Kidney tubule cell (primary cell): ENCODE measurements at regions not wholly inside any gene's neighbourhood (a gene's known extent, or its start where the extent isn't known, plus 50 kb on each side); places are given as distances from the start of the nearest gene placed in this dataset.

Source experiments
- DNase-seq: peaks from one replicate; pipeline ENCODE4 v3.0.0-alpha.2; 2018; ENCODE audit warnings: low spot score

DNA sequence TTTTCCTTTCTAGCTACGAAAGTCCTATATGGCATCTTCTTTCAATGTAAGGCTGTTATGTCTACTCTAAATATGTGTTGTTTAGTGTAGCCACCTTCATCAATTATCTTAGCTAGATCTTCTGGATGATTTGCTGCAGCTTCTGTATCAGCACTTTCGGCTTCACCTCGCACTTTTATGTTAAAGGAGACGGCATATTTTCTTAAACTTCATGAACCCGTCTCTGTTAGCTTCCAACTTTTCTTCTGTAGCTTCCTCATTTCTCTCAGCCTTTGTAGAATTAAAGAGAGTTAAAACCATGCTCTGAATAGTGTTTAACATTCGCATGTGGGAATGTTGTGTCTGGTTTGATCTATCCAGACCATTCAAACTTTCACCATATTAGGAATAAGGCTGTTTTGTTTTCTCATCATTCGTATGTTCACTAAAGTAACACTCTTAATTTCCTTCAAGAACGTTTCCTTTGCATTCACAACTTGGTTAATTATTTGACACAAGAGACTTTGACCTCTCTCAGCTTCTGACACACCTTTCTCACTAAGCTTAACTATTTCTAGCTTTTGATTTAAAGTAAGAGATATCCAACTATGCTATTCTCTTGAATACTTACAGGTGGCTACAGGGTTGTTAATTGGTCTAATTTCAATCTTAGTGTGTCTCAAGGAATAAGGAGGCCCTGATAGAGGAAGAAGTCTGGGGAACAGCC is 476.8 kb downstream of the GABRG1 start:
- DNase-seq = no peak

GRCh38 chr4:45640281-45640680 is 483.6 kb downstream of the GABRG1 start:
- DNase-seq = no peak

- no peak for DNase-seq
These were observed 485.2 kb downstream of the GABRG1 start for GRCh38 chr4:45638641-45639040.

- no peak for DNase-seq
These were observed 487.7 kb downstream of the GABRG1 start for GRCh38 chr4:45636175-45636574.

- DNase-seq = no peak
These were observed 494.1 kb downstream of the GABRG1 start for GRCh38 chr4:45629717-45630116.

DNA sequence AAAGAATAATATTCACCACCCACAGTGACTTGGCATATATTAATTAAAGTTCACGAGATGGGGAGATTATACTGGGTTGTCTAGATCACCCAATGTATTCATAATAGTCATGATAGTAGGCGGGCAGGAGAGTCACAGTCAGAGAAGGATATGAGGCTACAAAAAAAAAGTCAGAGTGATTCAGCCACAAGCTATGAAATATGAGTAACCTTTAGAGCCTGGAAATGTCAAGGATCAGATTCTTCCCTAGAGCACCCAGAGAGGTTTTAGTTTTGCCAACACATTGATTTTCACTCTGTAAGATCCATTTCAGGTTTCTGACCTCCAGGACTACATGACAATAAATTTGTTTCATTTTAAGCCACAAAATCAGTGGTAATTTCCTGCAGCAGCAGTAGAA is 501.9 kb downstream of the GABRG1 start:
- peak; percentile 82 for DNase-seq

GRCh38 chr4:45620808-45621207 is 503.0 kb downstream of the GABRG1 start:
- no peak for DNase-seq

DNA sequence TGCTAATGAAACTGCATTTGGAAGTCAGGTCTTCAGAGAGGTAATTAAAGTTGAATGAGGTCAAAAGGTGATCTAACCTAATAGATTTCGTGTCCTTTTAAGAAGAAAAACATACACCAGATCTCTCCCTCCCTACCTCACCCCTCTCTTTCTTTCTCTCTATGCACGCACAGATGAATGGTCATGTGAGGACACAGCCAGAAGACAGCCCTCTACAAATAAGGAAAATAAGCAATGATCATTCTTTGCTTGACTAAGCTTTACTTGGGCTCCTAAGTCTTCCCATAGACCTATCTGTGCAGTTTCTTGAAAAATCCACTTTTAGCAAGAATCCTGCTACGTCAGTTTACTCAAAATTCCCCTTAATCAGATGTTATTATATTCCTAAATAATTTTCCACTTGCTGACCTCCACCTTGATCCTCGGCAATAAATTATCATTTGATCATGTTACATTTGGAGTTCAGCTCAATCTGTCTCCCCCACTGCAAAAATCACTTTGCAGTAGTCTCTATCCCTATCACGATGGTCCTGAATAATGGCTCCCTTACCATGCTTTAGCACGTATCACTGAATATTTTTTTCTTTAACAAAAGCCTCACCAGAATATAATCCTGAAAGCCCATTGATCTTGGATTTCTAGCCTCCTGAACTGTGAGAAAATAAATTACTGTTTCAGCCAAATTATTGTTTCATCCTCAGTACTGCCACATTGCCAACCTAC is 527.3 kb downstream of the GABRG1 start:
- no peak for DNase-seq

DNA sequence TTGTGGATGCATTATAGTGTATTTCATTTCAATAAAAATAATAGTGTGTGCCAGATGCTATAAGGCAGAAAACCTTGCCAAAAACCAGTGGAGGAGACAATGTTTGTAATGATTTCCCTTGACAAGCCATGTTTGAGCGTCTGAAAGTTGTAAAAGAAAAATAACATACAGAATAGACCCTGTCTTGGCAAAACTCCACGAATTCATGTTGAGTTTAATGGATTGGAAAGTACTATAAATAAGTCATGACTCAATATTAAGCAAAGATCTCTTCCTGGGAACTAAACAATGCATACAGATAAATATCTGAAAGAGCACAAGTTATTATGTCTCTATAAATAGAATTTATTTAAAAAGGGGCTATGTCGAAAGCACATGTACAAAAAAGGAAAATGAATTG is 543.5 kb downstream of the GABRG1 start:
- DNase-seq = no peak

DNA sequence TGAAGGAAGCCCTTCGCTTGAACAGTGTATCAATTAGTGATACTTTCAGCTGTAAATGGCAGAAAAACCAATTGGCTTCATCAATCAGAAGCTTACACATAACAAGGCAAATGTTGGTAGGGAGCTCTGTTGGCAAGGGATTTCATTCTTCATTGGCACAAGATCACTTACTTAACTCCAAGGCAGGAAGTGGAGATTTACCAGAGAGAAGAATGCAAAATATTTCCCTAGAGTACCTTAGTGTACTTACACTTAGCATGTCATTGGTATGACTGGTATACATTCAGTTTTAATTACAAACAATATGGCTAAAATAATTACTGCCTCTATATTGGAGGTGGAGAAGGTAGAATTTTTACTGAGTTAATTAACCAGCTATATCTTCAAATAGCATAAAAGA is 545.0 kb downstream of the GABRG1 start:
- no peak for DNase-seq

GRCh38 chr4:45576275-45576674 is 547.6 kb downstream of the GABRG1 start:
- no peak for DNase-seq

DNA sequence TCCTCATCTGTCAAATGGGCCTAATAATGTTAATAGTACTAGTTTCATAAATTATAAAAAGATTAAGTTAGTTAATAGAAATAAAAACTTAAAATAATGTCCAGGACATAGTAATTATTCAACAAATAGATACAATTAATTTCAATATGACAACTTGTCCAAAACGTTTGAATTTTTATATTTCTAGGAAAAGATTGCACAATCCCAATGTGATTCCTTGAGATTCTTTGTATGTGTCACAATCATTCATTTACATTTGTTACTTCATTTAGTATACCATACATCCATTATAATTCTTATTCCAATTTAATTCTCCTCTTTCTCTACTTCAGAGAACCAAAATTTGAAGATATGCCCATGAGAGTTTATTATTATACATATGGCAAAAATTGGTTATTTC is 554.2 kb downstream of the GABRG1 start:
- no peak for DNase-seq

DNA sequence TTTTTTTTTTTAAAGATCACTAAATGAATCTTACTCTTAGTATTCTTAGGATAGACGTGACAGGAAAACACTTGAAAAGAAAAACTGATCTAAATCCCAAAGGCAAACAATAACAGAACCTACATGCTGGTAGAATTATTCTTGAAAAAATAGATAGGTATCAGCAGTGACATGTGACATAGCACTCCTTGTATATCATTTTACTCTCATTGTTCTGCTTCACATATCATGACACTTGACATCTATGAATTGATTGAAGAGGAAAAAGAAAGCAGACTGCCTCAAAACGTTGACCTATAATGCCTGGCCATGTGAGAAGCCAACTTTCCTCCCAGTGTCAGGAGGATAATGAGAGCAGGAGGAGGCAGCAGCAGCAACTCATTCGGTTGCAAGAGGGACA is 555.2 kb downstream of the GABRG1 start:
- no peak for DNase-seq

- no peak for DNase-seq
These were observed 556.8 kb downstream of the GABRG1 start for GRCh38 chr4:45566896-45567603.

GRCh38 chr4:45554423-45554822 is 569.4 kb downstream of the GABRG1 start:
- peak; percentile 24 for DNase-seq

DNA sequence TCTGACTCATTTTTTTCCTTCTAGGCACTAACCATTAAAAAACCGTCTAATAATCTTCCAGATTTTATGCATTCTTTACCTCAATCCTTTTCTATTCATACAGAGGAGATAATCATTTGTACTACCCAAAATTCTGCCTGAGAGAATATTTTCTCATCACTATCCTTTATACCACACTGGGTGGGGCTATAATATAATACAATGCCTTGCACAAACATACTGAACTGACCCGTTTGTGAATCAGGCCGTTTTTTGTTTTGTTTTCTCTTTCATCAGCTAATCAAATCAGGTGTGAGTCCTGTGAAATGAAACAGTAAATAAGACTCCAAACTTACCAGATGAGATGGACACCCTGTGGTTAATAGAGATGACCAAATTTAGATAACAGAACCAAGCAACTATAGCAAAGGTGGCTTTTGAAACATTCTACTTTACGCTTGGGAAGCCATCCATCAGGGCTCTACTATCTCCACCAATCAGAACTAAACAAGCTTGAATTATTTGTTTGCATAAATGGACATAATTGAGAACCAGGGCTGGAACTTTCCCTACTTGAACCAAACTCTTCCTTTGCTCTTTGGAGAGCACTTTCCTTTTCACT is 573.0 kb downstream of the GABRG1 start:
- peak; percentile 2 for DNase-seq

- DNase-seq = no peak
These were observed 584.6 kb downstream of the GABRG1 start for GRCh38 chr4:45539142-45539814.

DNA sequence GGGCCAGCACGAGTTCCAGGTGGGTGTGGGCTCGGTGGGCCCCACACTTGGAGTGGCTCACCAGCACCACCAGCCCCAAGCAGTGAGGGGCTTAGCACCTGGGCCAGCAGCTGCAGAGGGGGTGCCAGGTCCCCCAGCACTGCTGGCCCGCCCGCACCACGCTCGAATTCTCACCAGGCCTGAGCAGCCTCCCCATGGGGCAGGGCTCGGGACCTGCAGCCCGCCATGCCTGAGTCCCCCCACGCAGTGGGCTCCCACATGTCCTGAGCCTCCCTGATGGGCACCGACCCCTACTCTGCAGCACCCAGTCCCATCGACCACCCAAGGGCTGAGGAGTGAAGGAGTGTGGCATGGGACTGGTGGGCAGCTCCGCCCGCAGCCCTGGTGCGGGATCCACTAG is 593.4 kb downstream of the GABRG1 start:
- DNase-seq = no peak

GRCh38 chr4:45527160-45527559 is 596.7 kb downstream of the GABRG1 start:
- DNase-seq = no peak

DNA sequence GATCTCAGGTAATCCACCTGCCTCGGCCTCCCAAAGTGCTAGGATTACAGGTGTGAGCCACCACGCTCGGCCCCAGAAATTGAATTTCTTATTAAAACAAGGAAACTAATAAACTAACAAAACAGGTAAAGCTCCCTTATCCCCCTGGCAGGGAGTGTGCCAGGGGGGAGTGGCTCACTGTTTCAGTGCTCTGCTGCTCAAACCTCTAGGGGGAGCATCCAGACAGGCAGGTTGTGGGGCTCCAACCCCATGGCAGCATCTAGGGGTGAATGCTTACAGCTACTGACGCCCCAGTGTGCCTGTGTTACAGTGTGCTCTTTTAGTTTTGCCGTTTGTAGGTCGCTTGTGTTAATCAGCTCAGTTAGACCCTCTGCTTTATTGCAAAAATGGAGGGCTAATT is 605.0 kb downstream of the GABRG1 start:
- no peak for DNase-seq

DNA sequence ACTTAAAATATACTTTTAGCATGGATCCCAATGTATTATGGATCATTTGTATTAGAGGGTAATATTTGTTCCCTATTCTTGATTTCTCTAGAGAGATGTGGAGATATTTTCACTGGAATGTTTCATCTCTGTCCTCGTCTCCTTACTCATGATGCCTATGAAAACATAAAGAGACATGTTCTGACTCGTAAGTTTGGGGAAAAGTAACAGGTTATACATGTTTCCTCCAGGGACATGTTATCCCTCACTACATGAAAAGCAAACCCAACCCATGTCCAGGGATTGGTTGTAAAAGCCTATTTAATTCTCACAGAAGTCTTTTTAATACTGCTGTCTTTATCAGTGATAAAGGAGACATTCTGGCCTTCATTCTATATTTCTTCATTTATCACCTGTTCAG is 621.4 kb downstream of the GABRG1 start:
- DNase-seq = no peak

DNA sequence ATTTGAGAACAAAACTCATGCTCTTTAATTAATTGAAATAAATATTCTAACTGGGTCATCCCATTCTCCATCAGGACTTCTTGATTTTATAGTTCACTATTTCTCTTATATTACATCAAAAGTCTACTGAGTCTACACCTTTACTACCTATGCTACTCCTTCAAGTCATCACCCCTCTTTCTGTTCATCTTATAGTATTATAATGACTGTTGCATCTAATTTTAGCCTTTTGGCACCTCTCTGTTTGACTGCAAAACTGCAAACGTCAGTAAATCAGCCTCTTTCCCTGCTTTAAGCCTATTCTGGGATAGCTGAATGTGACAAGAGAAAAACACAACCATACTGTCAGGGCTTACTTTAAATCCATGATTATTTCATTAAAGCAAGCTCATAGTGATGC is 639.1 kb downstream of the GABRG1 start:
- DNase-seq = no peak
